Skeletal muscle tissue (tissue), 3 donors: ENCODE measurements at regions not wholly inside any gene's neighbourhood (a gene's known extent, or its start where the extent isn't known, plus 50 kb on each side); places are given as distances from the start of the nearest gene placed in this dataset.
"Not testable (repeated sequence)": the region's sequence is repeated elsewhere in the genome, so short reads cannot be mapped to it uniquely, and the experiment has no call there.

Experiments
- H3K27ac ChIP-seq: one replicate; pipeline ENCODE4 v1.7.0; 2013; ENCODE audit warnings: mild to moderate bottlenecking, low read depth, low read length, inconsistent platforms
- H3K27me3 ChIP-seq, 3 donors: one replicate each; pipeline ENCODE4 v1.7.0; 2013; ENCODE audit warnings: low read length in 3 of 3; ENCODE audit not compliant: control insufficient read depth in 3 of 3, insufficient read depth in 3 of 3
- H3K36me3 ChIP-seq, 3 donors: one replicate each; pipeline ENCODE4 v1.7.0; 2013; ENCODE audit warnings: low read length in 3 of 3; ENCODE audit not compliant: control insufficient read depth in 3 of 3, insufficient read depth in 3 of 3
- H3K4me1 ChIP-seq, 3 donors: one replicate each; pipeline ENCODE4 v1.7.0; 2013; ENCODE audit warnings: low read length in 3 of 3, mild to moderate bottlenecking in 3 of 3; ENCODE audit not compliant: control insufficient read depth in 3 of 3, insufficient read depth in 3 of 3
- H3K4me3 ChIP-seq, 3 donors: one replicate each; pipeline ENCODE4 v1.7.0; 2013; ENCODE audit warnings: low read length in 3 of 3
- H3K9ac ChIP-seq, 3 donors: one replicate each; pipeline ENCODE4 v1.7.0; 2013; ENCODE audit warnings: low read length in 3 of 3, mild to moderate bottlenecking in 3 of 3, moderate library complexity in 2 of 3, low read depth in 1 of 3
- H3K9me3 ChIP-seq, 3 donors: one replicate each; pipeline ENCODE4 v1.7.0; 2013; ENCODE audit warnings: low read length in 3 of 3; ENCODE audit not compliant: control insufficient read depth in 3 of 3
- donor health status: Osteomylitis.

DNA sequence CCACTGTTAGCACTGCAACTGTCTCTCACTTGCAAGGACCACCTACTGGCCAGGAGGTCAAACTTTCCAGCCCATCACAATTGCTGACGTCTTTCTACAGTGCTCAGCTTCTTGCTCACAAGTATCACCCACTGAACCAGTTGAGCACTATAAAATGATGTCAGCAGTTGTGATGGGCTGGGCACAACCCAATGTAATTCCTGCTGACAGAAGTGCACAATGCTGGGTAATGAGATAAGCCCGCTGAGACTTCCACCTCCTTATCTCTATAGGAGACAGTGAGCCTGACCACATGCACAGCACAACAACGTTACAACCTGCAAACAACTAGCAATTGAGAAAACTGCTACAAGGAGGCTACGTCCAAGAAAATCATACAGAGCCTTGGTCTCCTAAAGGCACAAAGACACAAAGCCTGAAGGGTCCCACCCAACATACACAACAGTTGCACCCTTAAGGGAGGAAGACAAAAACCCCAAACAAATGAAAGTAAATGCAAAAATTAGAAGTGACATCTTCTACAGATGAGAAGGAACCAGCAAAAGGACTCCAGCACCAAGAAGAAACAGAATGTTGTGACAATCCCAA, 273.2 kb downstream of the LIG4 start:
- Histone ChIP-seq H3K36me3 (no peaks in the 10 kb centered on the region), H3K4me1 (no peaks in the 10 kb centered on the region), H3K27ac (no peak overlapping the region), H3K9ac (no peak overlapping the region), H3K4me3 (no peak overlapping the region), H3K9me3 (no peaks in the 10 kb centered on the region), H3K27me3 (no peaks in the 10 kb centered on the region)

DNA sequence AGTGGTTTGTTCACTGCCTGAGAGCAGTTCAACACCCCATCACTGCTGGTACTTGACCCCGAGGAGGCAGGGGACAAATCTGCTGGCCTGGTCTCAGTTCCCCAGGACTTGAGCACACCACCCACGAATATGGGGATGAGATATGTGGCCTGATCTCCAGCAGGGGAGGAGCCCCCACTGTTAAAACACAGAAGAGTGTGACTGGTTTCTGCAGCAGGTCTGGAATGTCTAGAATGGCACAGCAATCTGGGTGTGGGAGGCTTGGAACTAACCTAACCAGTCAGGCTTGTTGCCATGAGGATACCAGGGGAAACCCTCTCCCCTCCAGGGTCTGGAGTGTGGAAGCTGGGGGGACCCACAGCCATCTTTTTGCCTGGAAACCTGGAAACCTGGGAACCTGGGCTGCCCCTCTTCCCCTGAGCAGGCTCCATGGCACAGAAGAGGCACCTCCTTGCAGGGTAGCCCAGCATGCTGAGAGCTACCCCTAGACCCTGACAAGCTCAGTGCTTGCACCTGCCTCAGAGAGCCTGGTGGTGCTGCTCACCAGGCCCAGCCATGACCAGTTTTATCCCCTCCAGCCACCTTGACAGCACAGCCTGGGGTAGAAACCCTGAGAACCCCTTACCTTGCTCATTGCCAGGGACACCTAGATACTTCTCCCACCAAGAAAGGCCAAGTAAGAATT, 273.8 kb downstream of the LIG4 start:
- Histone ChIP-seq H3K27ac (no peak overlapping the region), H3K9ac (no peak overlapping the region), H3K27me3 (no peaks in the 10 kb centered on the region), H3K4me3 (no peak overlapping the region), H3K9me3 (no peaks in the 10 kb centered on the region), H3K4me1 (no peaks in the 10 kb centered on the region), H3K36me3 (no peaks in the 10 kb centered on the region)

GRCh38 chr13:107937848-107938247, 277.5 kb downstream of the LIG4 start:
- H3K4me1 ChIP-seq = no peaks in the 10 kb centered on the region
- H3K4me3 ChIP-seq = no peak overlapping the region
- H3K27ac ChIP-seq = no peak overlapping the region
- H3K9me3 ChIP-seq = no peaks in the 10 kb centered on the region
- no peaks in the 10 kb centered on the region for H3K27me3 ChIP-seq
- no peak overlapping the region for H3K9ac ChIP-seq
- H3K36me3 ChIP-seq = no peaks in the 10 kb centered on the region

GRCh38 chr13:107931056-107931455, 284.3 kb downstream of the LIG4 start:
- H3K9ac ChIP-seq = no peak overlapping the region
- no peaks in the 10 kb centered on the region for H3K36me3 ChIP-seq
- H3K27me3 ChIP-seq = no peaks in the 10 kb centered on the region
- H3K4me1 ChIP-seq = no peaks in the 10 kb centered on the region
- no peak overlapping the region for H3K27ac ChIP-seq
- H3K4me3 ChIP-seq = no peak overlapping the region
- H3K9me3 ChIP-seq = no peaks in the 10 kb centered on the region

- no peaks in the 10 kb centered on the region for H3K4me1 ChIP-seq
- H3K27me3 ChIP-seq = no peaks in the 10 kb centered on the region
- H3K9ac ChIP-seq = no peak overlapping the region
- no peaks in the 10 kb centered on the region for H3K36me3 ChIP-seq
- H3K9me3 ChIP-seq = no peaks in the 10 kb centered on the region
- no peak overlapping the region for H3K27ac ChIP-seq
- no peak overlapping the region for H3K4me3 ChIP-seq
Measured at GRCh38 chr13:107928762-107929161, 286.6 kb downstream of the LIG4 start.

GRCh38 chr13:107927557-107927956, 287.8 kb downstream of the LIG4 start:
- H3K4me1 ChIP-seq = no peaks in the 10 kb centered on the region
- H3K27ac ChIP-seq = no peak overlapping the region
- H3K4me3 ChIP-seq = no peak overlapping the region
- no peaks in the 10 kb centered on the region for H3K27me3 ChIP-seq
- H3K9ac ChIP-seq = no peak overlapping the region
- H3K36me3 ChIP-seq = no peaks in the 10 kb centered on the region
- H3K9me3 ChIP-seq = no peaks in the 10 kb centered on the region

DNA sequence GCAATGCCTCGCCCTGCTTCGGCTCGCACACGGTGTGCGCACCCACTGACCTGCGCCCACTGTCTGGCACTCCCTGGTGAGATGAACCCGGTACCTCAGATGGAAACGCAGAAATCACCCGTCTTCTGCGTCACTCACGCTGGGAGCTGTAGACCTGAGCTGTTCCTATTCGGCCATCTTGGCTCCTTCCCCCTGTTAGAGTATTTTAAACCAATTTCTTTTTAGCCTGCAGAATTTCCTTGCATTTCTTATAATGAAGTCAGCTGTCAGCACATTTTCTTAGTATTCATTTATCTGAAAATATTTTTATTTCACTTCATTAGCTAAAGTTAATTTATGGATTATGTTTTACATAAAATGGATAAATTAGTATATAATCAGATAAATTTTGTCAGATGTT, 288.8 kb downstream of the LIG4 start:
- H3K4me1 ChIP-seq, H3K4me3 ChIP-seq, H3K36me3 ChIP-seq, H3K9me3 ChIP-seq, H3K27me3 ChIP-seq, H3K9ac ChIP-seq, H3K27ac ChIP-seq: not testable (repeated sequence)

- H3K4me1 ChIP-seq, H3K4me3 ChIP-seq, H3K9me3 ChIP-seq, H3K9ac ChIP-seq, H3K27me3 ChIP-seq, H3K27ac ChIP-seq, H3K36me3 ChIP-seq: not testable (repeated sequence)
Measured at GRCh38 chr13:107916902-107917301, 298.4 kb downstream of the LIG4 start.

DNA sequence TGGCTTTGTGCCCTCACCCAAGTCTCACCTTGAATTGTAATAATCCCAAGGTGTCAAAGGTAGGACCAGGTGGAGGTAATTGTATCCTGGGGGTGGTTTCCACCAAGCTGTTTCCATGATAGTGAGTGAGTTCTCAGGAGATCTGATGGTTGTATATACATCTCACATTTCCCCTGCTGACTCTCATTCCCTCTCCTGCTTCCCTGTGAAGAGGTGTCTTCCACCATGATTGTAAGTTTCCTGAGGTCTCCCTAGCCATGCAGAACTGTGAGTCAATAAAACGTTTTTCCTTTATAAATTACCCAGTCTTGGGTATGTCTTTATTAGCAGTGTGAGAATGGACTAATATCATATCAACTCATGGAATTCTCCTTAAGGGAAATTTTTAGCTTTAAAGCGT, 302.6 kb downstream of the LIG4 start:
- Histone ChIP-seq H3K4me3 (no peak overlapping the region), H3K9me3 (no peaks in the 10 kb centered on the region), H3K27ac (no peak overlapping the region), H3K4me1 (no peaks in the 10 kb centered on the region), H3K9ac (no peak overlapping the region), H3K27me3 (no peaks in the 10 kb centered on the region), H3K36me3 (no peaks in the 10 kb centered on the region)

DNA sequence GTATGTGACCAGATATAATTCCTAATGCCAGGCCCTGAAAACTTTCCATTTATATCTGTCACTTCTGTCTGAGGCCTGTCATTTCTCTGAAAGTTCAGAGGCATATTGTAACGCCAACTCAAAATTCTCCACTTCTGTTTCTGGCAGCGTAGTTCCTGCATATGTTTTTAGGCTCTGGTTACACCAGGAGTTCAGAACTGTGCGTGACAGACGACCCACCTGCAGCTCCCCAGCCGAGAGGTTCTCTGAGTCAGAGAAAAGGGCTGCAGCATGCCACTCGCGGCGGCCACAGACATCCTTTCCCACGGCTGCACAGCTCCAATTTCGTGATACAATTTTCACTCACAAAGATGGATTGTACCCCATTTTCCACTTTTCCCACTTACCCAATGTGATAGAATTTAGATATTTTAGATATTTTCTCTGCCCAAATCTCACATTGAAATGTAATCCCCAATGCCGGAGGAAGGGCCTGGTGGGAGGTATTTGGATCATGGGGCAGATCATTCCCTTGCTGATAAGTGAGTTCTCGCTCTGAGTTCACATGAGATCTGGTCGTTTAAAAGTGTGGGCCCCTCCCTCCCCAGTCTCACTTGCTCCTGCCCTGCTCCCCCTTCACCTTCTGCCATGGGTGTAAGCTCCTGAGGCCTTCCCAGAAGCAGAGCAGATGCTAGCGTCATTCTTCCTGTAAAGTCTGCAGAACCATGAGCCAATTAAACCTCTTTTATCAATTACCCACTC, 308.1 kb downstream of the LIG4 start:
- no peaks in the 10 kb centered on the region for H3K27me3 ChIP-seq
- no peak overlapping the region for H3K27ac ChIP-seq
- no peaks in the 10 kb centered on the region for H3K4me1 ChIP-seq
- no peak overlapping the region for H3K9ac ChIP-seq
- no peaks in the 10 kb centered on the region for H3K36me3 ChIP-seq
- H3K4me3 ChIP-seq = no peak overlapping the region
- no peaks in the 10 kb centered on the region for H3K9me3 ChIP-seq
